Fibroblast of skin of back (primary cell): ENCODE measurements at regions not wholly inside any gene's neighbourhood (a gene's known extent, or its start where the extent isn't known, plus 50 kb on each side); places are given as distances from the start of the nearest gene placed in this dataset.
"Not testable (repeated sequence)": the region's sequence is repeated elsewhere in the genome, so short reads cannot be mapped to it uniquely, and the experiment has no call there.

Experiments
- DNase-seq: peaks from one replicate; pipeline ENCODE4 v3.0.0-alpha.2; 2013

- DNase-seq = no peak
These were observed 101.6 kb downstream of the CPN2 start for GRCh38 chr3:194249323-194250097.

DNA sequence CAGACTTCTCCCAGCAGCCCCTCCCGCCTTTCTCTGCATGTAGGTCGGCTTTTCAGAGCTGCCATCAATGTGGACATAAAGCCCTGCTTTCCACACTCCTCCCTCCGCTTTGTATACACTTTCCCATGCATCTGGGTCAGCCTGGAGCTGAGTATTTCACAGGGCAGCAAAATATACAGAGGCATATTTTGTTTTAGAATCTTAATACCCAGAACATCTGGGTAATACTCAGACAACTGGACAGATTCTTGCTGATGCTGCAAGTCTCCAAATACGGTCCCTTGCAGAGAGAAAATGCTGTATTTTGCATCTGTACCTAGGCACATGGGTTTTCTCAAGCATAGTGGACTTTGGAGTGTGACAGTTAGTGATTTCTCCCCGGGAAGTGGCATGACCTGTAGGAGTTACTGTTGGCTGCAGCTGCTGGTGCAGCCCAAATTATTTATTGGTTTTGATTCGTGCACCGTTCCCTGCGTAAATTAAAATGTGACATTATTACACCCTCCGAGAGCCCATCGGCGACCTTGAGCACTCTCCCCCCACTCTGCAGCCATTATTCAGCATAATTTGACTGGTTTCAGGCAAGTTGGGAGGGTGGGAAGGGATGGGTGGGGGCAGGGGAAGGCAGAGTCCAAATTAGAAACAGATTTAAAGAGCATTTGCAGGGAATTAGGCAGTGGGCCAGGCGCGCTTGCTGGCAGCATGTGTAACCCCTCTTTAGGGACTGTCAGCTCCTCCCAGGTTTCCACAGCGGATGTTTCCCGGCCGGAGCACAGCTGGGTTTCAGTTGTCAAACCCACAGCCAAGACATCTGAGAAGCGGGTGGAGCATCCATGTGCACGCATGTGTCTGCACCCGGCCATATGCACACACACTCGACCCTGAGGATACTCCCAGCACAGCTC lies 100.8 kb downstream of the CPN2 start:
- peak; percentile 56 for DNase-seq

DNA sequence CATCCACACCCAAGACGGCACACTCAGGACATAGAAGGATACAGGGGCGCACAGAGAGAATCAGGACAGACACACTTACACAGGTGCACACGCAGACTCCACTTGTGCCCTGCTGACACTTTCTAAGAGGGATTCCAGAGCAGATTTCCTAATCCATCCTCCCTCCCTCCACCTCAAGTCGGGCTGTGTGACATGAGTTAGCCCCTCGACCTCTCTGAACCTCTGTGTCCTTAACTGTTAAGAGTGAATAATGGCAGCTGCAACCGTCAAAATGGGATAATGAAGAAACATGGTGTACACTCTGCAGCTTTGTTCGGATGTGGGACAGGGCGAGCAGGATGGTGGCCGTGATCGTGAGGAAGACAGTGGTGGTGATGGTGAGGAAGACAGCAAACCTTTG lies 100.1 kb downstream of the CPN2 start:
- DNase-seq = no peak

DNA sequence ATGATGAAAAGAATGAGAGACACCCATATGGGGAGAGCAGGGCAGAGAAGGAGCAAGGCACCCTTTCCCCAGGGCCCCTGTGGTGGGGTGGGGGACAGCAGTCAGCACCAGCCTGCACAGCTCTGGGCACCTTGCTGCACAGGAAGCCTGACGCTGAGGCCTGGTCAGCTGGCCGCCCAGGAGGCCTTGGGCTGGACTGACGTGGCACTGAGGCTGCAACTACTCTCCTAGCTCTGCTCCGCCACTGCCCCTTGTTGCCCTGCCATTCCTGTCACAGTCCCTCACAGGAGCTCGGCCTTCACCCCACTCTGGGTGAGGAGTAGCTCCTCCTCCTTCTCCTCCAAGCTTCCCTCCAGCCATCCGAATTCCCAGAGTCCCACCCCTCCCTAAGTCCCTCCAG lies 99.7 kb downstream of the CPN2 start:
- no peak for DNase-seq

DNA sequence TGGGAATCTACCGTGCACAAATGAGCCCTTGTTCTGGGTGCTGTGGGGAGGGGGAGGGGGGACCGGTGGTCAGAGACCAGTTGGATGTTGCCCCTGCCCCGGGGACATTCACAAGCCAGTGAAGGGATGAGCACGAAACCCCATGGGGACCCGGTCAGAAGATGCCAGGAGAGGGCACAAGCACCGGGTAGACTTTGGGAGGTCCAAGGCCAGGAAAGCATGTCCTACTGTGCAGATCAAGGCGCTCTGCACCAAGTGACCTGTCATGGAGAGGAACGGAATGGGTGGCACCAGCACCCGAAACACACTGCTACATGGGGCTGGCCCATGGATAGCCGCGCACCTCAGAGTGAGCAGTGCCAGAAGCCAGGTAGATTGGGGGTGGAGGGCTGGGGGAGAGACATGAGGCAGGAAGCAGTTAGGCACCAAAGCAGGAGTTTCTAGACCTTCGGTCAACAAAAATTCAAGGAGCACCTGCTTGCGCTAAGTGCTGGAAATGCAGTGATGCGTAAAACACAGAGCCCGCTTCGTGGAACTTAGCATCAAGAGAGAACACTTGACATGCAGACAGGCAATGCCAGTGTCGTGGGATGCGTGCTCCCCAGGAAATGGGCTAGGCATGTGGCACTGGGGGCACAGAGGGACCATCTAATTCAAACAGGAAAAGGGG lies 99.1 kb downstream of the CPN2 start:
- no peak for DNase-seq

DNA sequence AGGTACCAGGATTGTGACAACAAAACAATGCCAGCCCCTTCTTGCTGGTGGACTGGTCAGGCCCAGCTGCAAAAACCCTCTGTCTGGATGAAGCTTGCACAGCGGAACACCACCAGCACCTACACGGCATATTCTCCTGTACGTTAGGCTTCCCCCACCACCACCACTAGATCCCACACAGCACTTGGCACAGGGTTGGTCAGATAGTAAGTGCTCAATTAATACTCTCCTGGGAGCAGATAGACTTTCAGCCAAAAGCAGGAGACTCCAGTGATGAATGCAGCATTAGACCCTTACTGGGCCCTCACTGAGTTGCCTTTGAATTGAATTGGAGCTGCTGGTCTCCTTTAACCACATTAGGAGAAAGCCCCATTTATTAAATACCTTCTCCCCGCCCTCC lies 97.9 kb downstream of the CPN2 start:
- no peak for DNase-seq

- DNase-seq = no peak
These were observed 97.1 kb downstream of the CPN2 start for GRCh38 chr3:194254040-194254439.

- DNase-seq = no peak
These were observed 95.7 kb downstream of the CPN2 start for GRCh38 chr3:194255252-194256039.

GRCh38 chr3:194256040-194256945 lies 94.8 kb downstream of the CPN2 start:
- DNase-seq = no peak

DNA sequence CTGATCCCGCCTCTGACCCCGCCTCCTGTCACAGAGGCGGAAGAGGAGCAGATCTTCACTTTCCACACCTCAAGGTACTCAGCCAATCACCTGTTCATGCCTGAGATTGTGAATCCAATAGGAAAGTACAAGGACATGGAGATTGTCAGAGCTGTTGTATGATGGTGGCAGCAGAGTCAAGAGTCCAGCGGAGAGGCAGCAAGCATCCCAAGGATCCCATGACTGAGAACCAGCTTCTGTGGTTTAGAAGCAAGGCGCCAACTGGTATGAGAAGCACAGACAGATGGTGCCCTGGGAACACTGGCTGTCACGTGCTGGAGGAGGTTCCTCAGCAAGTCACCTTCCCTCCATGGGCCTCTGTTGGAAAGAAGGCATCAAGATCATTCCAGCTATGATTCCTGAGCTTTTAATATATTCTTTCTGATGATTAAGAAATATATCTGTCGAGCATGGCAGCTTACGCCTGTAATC lies 93.9 kb downstream of the CPN2 start:
- no peak for DNase-seq

DNA sequence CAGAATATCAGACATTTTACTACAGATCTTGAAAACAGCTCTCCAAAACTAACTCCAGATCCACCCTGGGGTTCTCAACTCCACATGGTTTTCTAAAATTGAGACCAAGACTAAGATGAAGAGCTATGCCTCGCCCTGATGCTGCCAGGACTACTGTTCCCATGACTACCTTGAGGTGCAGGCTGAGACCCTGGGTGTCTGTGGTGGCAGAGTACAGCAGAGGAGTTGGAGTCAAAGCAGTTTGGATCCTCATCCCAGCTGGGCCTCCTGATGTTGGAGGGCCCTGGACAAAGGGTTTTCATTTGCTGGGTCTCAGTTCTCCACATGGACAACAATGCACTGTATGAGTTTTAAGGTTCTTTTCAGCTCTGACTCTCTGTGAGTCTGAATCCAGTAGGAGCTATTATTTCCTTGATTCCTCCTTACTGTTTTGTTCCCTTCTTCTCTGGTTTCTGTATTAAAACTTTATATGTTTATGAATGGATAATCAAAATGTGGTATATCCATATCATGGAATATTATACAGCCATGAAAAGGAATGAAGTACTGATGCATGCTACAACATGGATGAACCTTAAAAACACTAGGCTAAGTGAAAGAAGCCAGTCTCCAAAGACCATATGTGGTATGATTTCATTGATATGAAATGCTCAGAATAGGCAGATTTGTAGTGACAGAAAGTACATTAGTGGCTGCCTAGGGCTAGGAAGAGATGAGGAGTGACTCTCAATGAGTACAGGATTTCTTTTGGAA lies 93.0 kb downstream of the CPN2 start:
- no peak for DNase-seq

DNA sequence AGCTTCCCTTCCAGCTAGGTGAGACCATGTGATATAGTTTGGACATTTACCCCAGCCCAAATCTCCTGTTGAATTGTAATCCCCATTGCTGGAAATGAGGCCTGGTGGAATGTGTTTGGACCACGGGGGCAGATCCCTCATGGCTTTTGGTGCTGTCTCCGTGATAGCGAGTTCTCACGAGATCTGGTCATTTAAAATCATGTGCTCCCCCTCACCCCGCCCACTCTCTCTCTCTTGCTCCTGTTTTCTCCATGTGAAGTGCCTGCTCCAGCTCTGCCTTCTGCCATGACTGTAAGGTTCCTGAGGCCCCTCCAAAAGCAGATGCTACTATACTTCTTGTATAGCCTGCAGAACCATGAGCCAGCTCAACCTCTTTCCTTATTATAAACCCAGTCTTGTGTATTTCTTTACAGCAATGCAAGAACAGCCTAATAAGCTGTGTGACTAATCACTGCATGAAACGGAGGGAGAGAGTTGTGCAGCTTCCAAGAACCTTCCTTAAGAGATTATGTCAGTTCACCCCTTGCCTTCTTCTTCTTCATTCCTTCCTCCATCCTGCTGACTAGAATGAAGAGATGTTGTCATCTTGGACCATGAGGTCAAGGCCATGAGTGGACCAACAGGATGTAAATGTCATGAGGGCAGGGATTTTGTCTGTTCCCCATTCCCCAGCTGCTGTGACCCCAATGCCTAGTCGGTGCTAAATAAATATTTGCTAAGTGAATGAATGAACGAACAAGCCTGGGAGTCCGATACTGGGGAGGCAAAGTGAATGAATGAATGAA lies 91.0 kb downstream of the CPN2 start:
- no peak for DNase-seq

DNA sequence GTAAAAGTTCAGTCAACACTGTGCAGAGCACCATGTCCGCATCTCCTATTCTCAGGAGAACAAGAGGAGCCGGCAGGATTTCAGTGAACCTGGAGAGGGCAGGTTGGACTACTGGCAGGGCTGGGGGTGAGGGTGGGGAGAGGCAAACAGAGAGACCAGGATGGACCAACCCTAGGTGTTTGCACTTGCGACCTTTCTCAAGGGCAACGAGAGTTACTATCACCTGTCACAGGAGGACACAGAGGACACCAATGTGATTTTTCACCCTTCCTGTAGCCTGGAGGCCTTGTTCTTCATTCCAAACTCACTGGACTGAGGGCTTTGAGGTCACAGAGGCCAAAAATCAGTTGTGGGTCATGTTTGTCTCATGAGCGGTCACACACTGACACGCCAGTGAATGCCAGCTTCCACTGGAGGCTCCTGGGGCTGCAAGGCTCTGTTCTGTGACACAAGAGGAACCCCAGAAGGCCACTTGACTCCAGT lies 89.5 kb downstream of the CPN2 start:
- no peak for DNase-seq

- DNase-seq = no peak
These were observed 88.8 kb downstream of the CPN2 start for GRCh38 chr3:194262176-194262924.

GRCh38 chr3:194262925-194263305 lies 88.2 kb downstream of the CPN2 start:
- no peak for DNase-seq

GRCh38 chr3:194264631-194265504 lies 86.3 kb downstream of the CPN2 start:
- not testable (repeated sequence) for DNase-seq

DNA sequence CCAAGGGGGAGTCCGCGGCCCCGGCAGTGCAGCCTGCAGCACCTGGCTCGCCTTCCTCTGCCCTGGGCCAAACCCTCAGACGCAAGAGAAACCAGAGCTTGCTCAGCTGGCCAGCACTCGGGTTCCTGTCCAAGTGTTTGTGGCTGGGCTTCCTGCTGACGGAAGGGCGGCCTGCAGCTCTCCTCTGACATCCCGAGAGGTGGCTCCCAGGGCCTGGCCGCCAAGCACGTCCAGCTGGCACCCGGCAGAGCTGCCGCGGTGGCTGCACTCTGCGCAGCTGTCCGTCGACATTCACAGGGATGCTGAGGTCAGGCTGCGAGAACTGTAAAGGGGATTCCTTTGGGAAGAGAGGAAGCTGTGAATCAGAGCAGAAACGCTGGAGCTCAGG lies 85.6 kb downstream of the CPN2 start:
- DNase-seq = peak; percentile 35
